ENCODE measurements at regions not wholly inside any gene's neighbourhood (a gene's known extent, or its start where the extent isn't known, plus 50 kb on each side); places are given as distances from the start of the nearest gene placed in this dataset.

- H3K36me3 ChIP-seq (ENCODE audit: control insufficient read depth, insufficient read depth, low read length) = no peaks in the 10 kb centered on the region
- intact Hi-C loops (cut with micrococcal nuclease) = no loop called here
- H2AK5ac ChIP-seq (ENCODE audit: low read depth, low read length) = no peak overlapping the region
- CTCF ChIA-PET = no interaction called here
- TF ChIP-seq CHD1 (IDR thresholded peaks at IDR 0.05; ENCODE audit: low read depth, low read length) = no peak
- TF ChIP-seq RAD21 (IDR thresholded peaks at IDR 0.05; ENCODE audit: low read length) = no peak
- no peak for TF ChIP-seq MXI1 (IDR thresholded peaks at IDR 0.05; ENCODE audit: borderline replicate concordance, low read depth, low read length)
- TF ChIP-seq SMC3 (IDR thresholded peaks at IDR 0.05; ENCODE audit: low read depth, low read length) = no peak
- no peak for TF ChIP-seq MAZ (IDR thresholded peaks at IDR 0.05; ENCODE audit: borderline replicate concordance, low read depth, low read length)
- TF ChIP-seq CEBPB (IDR thresholded peaks at IDR 0.05; ENCODE audit: low read depth, low read length) = no peak
- TF ChIP-seq MAFK (IDR thresholded peaks at IDR 0.05; ENCODE audit: low read depth, low read length) = no peak
- no peak for TF ChIP-seq USF2 (IDR thresholded peaks at IDR 0.05; ENCODE audit: low read depth, low read length)
- TF ChIP-seq ELK1 (IDR thresholded peaks at IDR 0.05; ENCODE audit: borderline replicate concordance, low read depth, low read length) = no peak
- no peak for TF ChIP-seq FOS (IDR thresholded peaks at IDR 0.05; ENCODE audit: low read depth, low read length)
- no peak for TF ChIP-seq NFE2L2 (IDR thresholded peaks at IDR 0.05; ENCODE audit: low read depth, low read length)
- no peak for TF ChIP-seq POLR2A (IDR thresholded peaks at IDR 0.05; ENCODE audit: low read depth, low read length)
- no peak for TF ChIP-seq CTCF (conservative IDR thresholded peaks at IDR 0.05; ENCODE audit: low read depth, low read length)
- H2BK20ac ChIP-seq (ENCODE audit: low read depth, low read length) = no peak overlapping the region
- no peaks in the 10 kb centered on the region for H3K4me1 ChIP-seq (ENCODE audit: control insufficient read depth, insufficient read depth, low read length)
- H3K56ac ChIP-seq (ENCODE audit: extremely low read depth, insufficient read depth, low read length) = no peak overlapping the region
- no peak overlapping the region for H3K4me2 ChIP-seq (ENCODE audit: low read depth, low read length)
- H3K27me3 ChIP-seq (ENCODE audit: control insufficient read depth, insufficient read depth, low read length) = no peaks in the 10 kb centered on the region
- H2AK9ac ChIP-seq (replicated peaks; ENCODE audit: low read depth, low read length, poor library complexity) = no peak overlapping the region
- POLR2A ChIA-PET (ENCODE audit: unreplicated experiment) = no interaction called here
- H3K23ac ChIP-seq (ENCODE audit: low read depth, low read length) = no peak overlapping the region
- no peak overlapping the region for H2AFZ ChIP-seq (replicated peaks; ENCODE audit: low read length, poor library complexity)
- H3K9me1 ChIP-seq (ENCODE audit: insufficient read depth, low read length) = no peaks in the 10 kb centered on the region
- no peak overlapping the region for H2BK5ac ChIP-seq (ENCODE audit: low read depth, low read length, poor library complexity, severe bottlenecking)
- BruUV-seq (replicated peaks) = no TSS peak
- dilution Hi-C loops (cut with HindIII; ENCODE audit: low sequenced_read_pairs, unreplicated experiment) = no loop called here
- H4K5ac ChIP-seq (ENCODE audit: low read depth, low read length) = no peak overlapping the region
- H3K18ac ChIP-seq (ENCODE audit: low read depth, low read length) = no peak overlapping the region
- H3K79me1 ChIP-seq (ENCODE audit: low read depth in 1 of 2, low read length in 2 of 2) = no peaks in the 10 kb centered on the region
- no peak overlapping the region for H3K27ac ChIP-seq (ENCODE audit: insufficient read depth, low read length)
- ATAC-seq (ENCODE audit: low read depth) (no peak), DNase-seq (peak; percentile 18)
- H2BK15ac ChIP-seq (ENCODE audit: low read depth, low read length) = no peak overlapping the region
- no peak overlapping the region for H3K4ac ChIP-seq (ENCODE audit: low read depth, low read length)
- H3K14ac ChIP-seq (replicated peaks; ENCODE audit: low read depth, low read length) = no peak overlapping the region
- H3K9ac ChIP-seq (ENCODE audit: low read depth, low read length) = no peak overlapping the region
- no peaks in the 10 kb centered on the region; the same call in 1 of the 2 replicates for H3K9me3 ChIP-seq (ENCODE audit: control insufficient read depth, insufficient read depth, low read length)
- WGBS, 2 experiments (ENCODE audit: extremely low coverage in 2 of 2, insufficient read length in 1 of 2) = 60% methylated on average over 2 of the region's 2 CpGs; no CpG with 5 or more reads in 1 of the 2 experiments
- no peak overlapping the region for H2BK120ac ChIP-seq (ENCODE audit: low read depth, low read length)
- in situ Hi-C loops (cut with MboI; ENCODE audit: low sequenced_read_pairs) = no loop called here
- H3K4me3 ChIP-seq (ENCODE audit: insufficient read depth, low read depth, low read length) = no peak overlapping the region
- no peaks in the 10 kb centered on the region for H4K20me1 ChIP-seq (ENCODE audit: insufficient read depth, low read length)
- no peak overlapping the region for H4K91ac ChIP-seq (ENCODE audit: insufficient read depth, low read depth, low read length)
- no peak overlapping the region for H4K8ac ChIP-seq (ENCODE audit: low read depth in 2 of 2, low read length in 2 of 2)
Observed at GRCh38 chr10:106519376-106520030, 645.0 kb downstream of the SORCS1 start.
